ENCODE measurements at regions not wholly inside any gene's neighbourhood (a gene's known extent, or its start where the extent isn't known, plus 50 kb on each side); places are given as distances from the start of the nearest gene placed in this dataset.

DNA sequence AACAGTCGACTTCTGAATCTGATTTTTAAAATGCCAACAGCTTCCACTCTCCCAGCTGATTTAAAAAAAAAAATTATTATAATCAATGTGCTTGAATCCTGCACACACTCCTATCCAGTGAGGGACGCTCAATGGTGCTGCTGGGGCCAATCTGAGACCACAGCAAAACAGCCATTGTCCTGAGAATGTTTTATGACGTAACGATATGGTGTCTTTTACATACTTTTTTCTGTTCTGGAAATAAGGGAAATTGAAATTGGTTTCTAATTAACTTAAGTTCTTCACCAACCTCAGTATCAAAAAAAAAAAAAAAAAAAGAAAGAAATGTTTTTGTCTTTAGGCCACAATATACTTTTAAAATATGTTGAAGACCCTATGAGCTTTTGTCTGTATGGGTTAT is 66.1 kb upstream of the SOX1 start:
- TF ChIP-seq POLR2A (IDR thresholded peaks at IDR 0.05; ENCODE audit: low read depth): no peak
- no peak for TF ChIP-seq POLR2AphosphoS5 (IDR thresholded peaks at IDR 0.05)
- no peak for TF ChIP-seq EP300 (IDR thresholded peaks at IDR 0.05)

All from esophagus muscularis mucosa (tissue), 3 donors.